K562 (cell line): ENCODE measurements at regions not wholly inside any gene's neighbourhood (a gene's known extent, or its start where the extent isn't known, plus 50 kb on each side); places are given as distances from the start of the nearest gene placed in this dataset.

Experiments
- ATAC-seq: fragments of 200-7000 bp; cut with Tn5 transposase; 3 replicates; pipeline ENCODE4 v1.9.1; 2020; ENCODE audit warnings: moderate library complexity
- BruUV-seq: library from RNA; stranded (reverse); fragments of 400-500 nt; replicated peaks from 2 replicates; lab custom pipeline; 2021; lab: Mats Ljungman, UMichigan
- CTCF ChIA-PET: fragments of 300-600 bp; formaldehyde crosslinking; extraction: SDS; loops from one replicate; lab custom pipeline; 2021; ENCODE audit warnings: low intra/inter-chr PET ratio; lab: Yijun Ruan, JAX
- POLR2A ChIA-PET: fragments of 300-600, 350-650 bp; sonication (Branson Sonifier 250); formaldehyde crosslinking; extraction: SDS; loops from one replicate; lab custom pipeline; 2021; ENCODE audit warnings: antibody characterized with exemption, inconsistent platforms; lab: Yijun Ruan, JAX
- DNase-seq, 4 experiments: peaks; one replicate each; pipeline versions ENCODE4 v3.0.0 to v3.0.0-alpha.2; 2011 to 2018; ENCODE audit warnings: low spot score in 3 of 4, mixed read lengths in 3 of 4; ENCODE audit errors: extremely low read depth in 1 of 4
- FAIRE-seq: peaks from 2 replicates; lab custom pipeline; 2011; peaks lifted over from hg19 to GRCh38; lab: Jason Lieb, UNC
- H2AFZ ChIP-seq: 2 replicates; pipeline ENCODE4 v1.6.0; 2011; ENCODE audit warnings: low read depth, low read length, control low read depth, inconsistent platforms
- H3K27ac ChIP-seq: fragments of 200-600 bp; 3 replicates; pipeline ENCODE4 v1.8.0; 2011; ENCODE audit warnings: low read depth, mild to moderate bottlenecking, control low read depth, inconsistent platforms, low read length, moderate library complexity, mixed read lengths; ENCODE audit errors: extremely low read depth
- H3K27me3 ChIP-seq, 2 experiments: fragments of 300-600 bp in 1 of 2; 2 replicates in 1 of 2; 3 replicates in 1 of 2; pipeline versions ENCODE4 v1.6.0 to v1.8.0; 2011; ENCODE audit warnings: inconsistent platforms in 2 of 2, low read length in 2 of 2, mild to moderate bottlenecking in 1 of 2, mixed read lengths in 1 of 2, moderate library complexity in 1 of 2; ENCODE audit not compliant: control insufficient read depth in 2 of 2, insufficient read depth in 2 of 2
- H3K36me3 ChIP-seq: fragments of 300-600 bp; 3 replicates; pipeline ENCODE4 v1.8.0; 2011; ENCODE audit warnings: mild to moderate bottlenecking, low read length, inconsistent platforms; ENCODE audit not compliant: control insufficient read depth, insufficient read depth
- H3K4me1 ChIP-seq, 2 experiments: fragments of 200-600 bp in 1 of 2; replicated peaks in 1 of 2; 2 replicates in 1 of 2; 3 replicates in 1 of 2; pipeline versions ENCODE4 v1.5.1 to v1.8.0; 2011; ENCODE audit warnings: inconsistent platforms in 2 of 2, low read length in 2 of 2, mild to moderate bottlenecking in 1 of 2, mixed read lengths in 1 of 2, moderate library complexity in 1 of 2; ENCODE audit not compliant: control insufficient read depth in 2 of 2, insufficient read depth in 2 of 2
- H3K4me2 ChIP-seq: 2 replicates; pipeline ENCODE4 v1.6.1; 2011; ENCODE audit warnings: low read length, control low read depth, inconsistent platforms, mixed read lengths; ENCODE audit not compliant: insufficient read depth
- H3K4me3 ChIP-seq: fragments of 200-600 bp; sonication (generic), shearing (Covaris generic); 2 replicates; pipeline ENCODE4 v1.5.1; 2016; ENCODE audit warnings: control low read depth, inconsistent platforms
- H3K79me2 ChIP-seq: fragments of 200-600 bp; 3 replicates; pipeline ENCODE4 v1.8.0; 2011; ENCODE audit warnings: low read length, inconsistent platforms; ENCODE audit not compliant: control insufficient read depth, insufficient read depth
- H3K9ac ChIP-seq, 2 experiments: 2 replicates each; pipeline versions ENCODE4 v1.6.0 to v1.6.1; 2011; ENCODE audit warnings: low read depth in 2 of 2, low read length in 2 of 2, control low read depth in 1 of 2, inconsistent platforms in 1 of 2, mild to moderate bottlenecking in 1 of 2, mixed read lengths in 1 of 2; ENCODE audit not compliant: insufficient read depth in 1 of 2
- H3K9me1 ChIP-seq: one replicate; pipeline ENCODE4 v1.6.0; 2011; ENCODE audit warnings: inconsistent platforms, mild to moderate bottlenecking, low read length, moderate library complexity; ENCODE audit not compliant: control insufficient read depth, insufficient read depth
- H3K9me3 ChIP-seq: replicated peaks from 2 replicates; pipeline ENCODE4 v1.5.1; 2011; ENCODE audit warnings: low read depth, low read length, inconsistent platforms; ENCODE audit not compliant: control insufficient read depth, insufficient read depth
- H4K20me1 ChIP-seq: replicated peaks from 2 replicates; pipeline ENCODE4 v1.6.1; 2011; ENCODE audit warnings: low read length, inconsistent platforms, mixed read lengths; ENCODE audit not compliant: control insufficient read depth, insufficient read depth
- ATF1 ChIP-seq, 2 experiments: fragments of 450-650 bp in 1 of 2; IDR thresholded peaks; 2 replicates each; pipeline ENCODE4 v1.6.1; 2016; ENCODE audit warnings: missing compliant biosample characterization in 1 of 2, missing genetic modification characterization in 1 of 2
- E2F1 ChIP-seq: sonication (generic); formaldehyde crosslinking; IDR thresholded peaks from 2 replicates; pipeline ENCODE4 v1.8.1; 2023; ENCODE audit warnings: mild to moderate bottlenecking, missing genetic modification reagents, moderate library complexity
- FOXM1 ChIP-seq, 2 experiments: fragments of 450-650 bp in 1 of 2; sonication (generic) in 1 of 2; formaldehyde crosslinking in 1 of 2; IDR thresholded peaks; 2 replicates each; pipeline versions ENCODE4 v1.6.1 to v1.9.0; 2017 to 2022; ENCODE audit warnings: low read depth in 2 of 2, mild to moderate bottlenecking in 2 of 2, missing genetic modification reagents in 1 of 2, moderate library complexity in 1 of 2
- ID3 ChIP-seq, 2 experiments: fragments of 250-450 bp in 1 of 2; fragments of 450-650 bp in 1 of 2; sonication (Bioruptor Pico) in 1 of 2; IDR thresholded peaks; 2 replicates each; pipeline versions ENCODE4 v1.6.1 to v1.8.0; 2016 to 2021; ENCODE audit warnings: mild to moderate bottlenecking in 2 of 2, moderate library complexity in 2 of 2, missing compliant biosample characterization in 1 of 2, missing genetic modification characterization in 1 of 2
- MXI1 ChIP-seq: IDR thresholded peaks from 2 replicates; pipeline ENCODE4 v1.6.1; 2011; ENCODE audit warnings: low read depth, mild to moderate bottlenecking, improper control_type of control experiment, low read length
- SMAD1 ChIP-seq: fragments of 150-350 bp; IDR thresholded peaks from 2 replicates; pipeline ENCODE4 v1.6.1; 2014; ENCODE audit warnings: low read length, low read depth; ENCODE audit not compliant: partially characterized antibody
- SRSF9 ChIP-seq: fragments of 200-400 bp; formaldehyde crosslinking; IDR thresholded peaks from 2 replicates; pipeline ENCODE4 v1.6.1; 2017; ENCODE audit warnings: low read depth, low read length, borderline replicate concordance
- SUPT5H ChIP-seq: fragments of 450-650 bp; IDR thresholded peaks from 2 replicates; pipeline ENCODE4 v1.6.1; 2016
- THRB ChIP-seq: fragments of 450-650 bp; formaldehyde crosslinking; conservative IDR thresholded peaks from 2 replicates; pipeline ENCODE4 v1.4.0; 2022; ENCODE audit warnings: mild to moderate bottlenecking, missing genetic modification characterization
- ZNF436 ChIP-seq: fragments of 250-450, 450-650 bp; sonication (Bioruptor Pico); formaldehyde crosslinking; IDR thresholded peaks from 2 replicates; pipeline ENCODE4 v1.7.0; 2020; ENCODE audit warnings: mild to moderate bottlenecking
- ZNF780A ChIP-seq: fragments of 250-450 bp; sonication (Bioruptor Pico); IDR thresholded peaks from 2 replicates; pipeline ENCODE4 v1.5.0; 2021; ENCODE audit warnings: mild to moderate bottlenecking
- WGBS: fragments of 100-300 bp; shearing (Covaris generic); methylation state at CpG from one replicate; pipeline ENCODE4 v1.1.6; 2016; ENCODE audit warnings: low coverage, mixed read lengths; ENCODE audit not compliant: insufficient coverage; ENCODE audit errors: missing lambda C conversion rate; 5-methylcytosine and 5-hydroxymethylcytosine counted together
- in situ Hi-C: fragments of 300-500 bp; cut with MboI; formaldehyde crosslinking; loops from 4 replicates; pipeline ENCODE4 v1.15.0; 2018; ENCODE audit warnings: inconsistent platforms, mixed read lengths
- intact Hi-C: fragments of 100-400 bp; cut with micrococcal nuclease; formaldehyde crosslinking; loops from 2 replicates; pipeline ENCODE4 v1.14.2; 2022

GRCh38 chr16:87195161-87195560 lies 122.0 kb downstream of the C16orf95 start (continued):
- no peak for TF ChIP-seq THRB (CRISPR knock-in tag)
- TF ChIP-seq ZNF436 (CRISPR knock-in tag): no peak
- no peak for TF ChIP-seq ID3 (CRISPR knock-in tag; IDR thresholded peaks at IDR 0.05)
- TF ChIP-seq ID3 (tag; IDR thresholded peaks at IDR 0.05): no peak

- H3K9me3 ChIP-seq: 0 out of 2 replicates have a peak, but pooled peaks cover 2% of the 10 kb centered on the region
- ATAC-seq (no peak), DNase-seq (no peak), FAIRE-seq (no peak)
- 0 out of 2 replicates have a peak, but pooled peaks cover 6% of the 10 kb centered on the region for H4K20me1 ChIP-seq
- no peak overlapping the region for H3K9ac ChIP-seq
- H3K27ac ChIP-seq: no peak overlapping the region
- BruUV-seq: no TSS peak
- H3K9me1 ChIP-seq: no peaks in the 10 kb centered on the region
- in situ Hi-C loops (no loop called here), intact Hi-C loops (loop anchor here (10.0 kb wide), 1 partner anchor 631 kb away; the partner anchor contains the start of gene FOXC2)
- 2% methylated on average over 5 of the region's 11 CpGs for WGBS
- H3K4me3 ChIP-seq: no peak overlapping the region
- TF ChIP-seq ZNF780A (CRISPR knock-in tag) (no peak), SMAD1 (no peak), E2F1 (CRISPR knock-in tag) (no peak), FOXM1 (IDR thresholded peaks at IDR 0.05; ENCODE audit: low read depth) (no peak), FOXM1 (CRISPR knock-in tag; IDR thresholded peaks at IDR 0.05; ENCODE audit: low read depth) (no peak), MXI1 (no peak), ATF1 (CRISPR knock-in tag; IDR thresholded peaks at IDR 0.05) (no peak), ATF1 (tag; IDR thresholded peaks at IDR 0.05) (no peak), SUPT5H (no peak), SRSF9 (no peak)
- H3K36me3 ChIP-seq: no peaks in the 10 kb centered on the region
- CTCF ChIA-PET: interaction anchor here (0.6 kb wide), 1 partner anchor 155 kb away, joined by 3 read pairs; no protein-coding TSS in a partner anchor
- no peak overlapping the region for H3K4me2 ChIP-seq
- POLR2A ChIA-PET: interaction anchor here (0.6 kb wide), 2 partner anchors 113 to 274 kb away, joined by 4 to 5 read pairs; no protein-coding TSS in a partner anchor
- H3K4me1 ChIP-seq: no peaks in the 10 kb centered on the region; a peak in 1 of 5 replicates
- H3K79me2 ChIP-seq: no peaks in the 10 kb centered on the region
- H3K27me3 ChIP-seq: peaks cover 12 to 56% of the 10 kb centered on the region in 2 experiments; a peak in 3 of 5 replicates
- no peak overlapping the region for H2AFZ ChIP-seq
Observed at GRCh38 chr16:87196231-87196630, 121.0 kb downstream of the C16orf95 start.
